HPDE6-E6E7 (cell line): ENCODE measurements at regions not wholly inside any gene's neighbourhood (a gene's known extent, or its start where the extent isn't known, plus 50 kb on each side); places are given as distances from the start of the nearest gene placed in this dataset.

Experiments
- DNase-seq: peaks from one replicate; pipeline ENCODE4 v3.0.0; 2011; ENCODE audit warnings: missing footprints; ENCODE audit errors: extremely low spot score

DNA sequence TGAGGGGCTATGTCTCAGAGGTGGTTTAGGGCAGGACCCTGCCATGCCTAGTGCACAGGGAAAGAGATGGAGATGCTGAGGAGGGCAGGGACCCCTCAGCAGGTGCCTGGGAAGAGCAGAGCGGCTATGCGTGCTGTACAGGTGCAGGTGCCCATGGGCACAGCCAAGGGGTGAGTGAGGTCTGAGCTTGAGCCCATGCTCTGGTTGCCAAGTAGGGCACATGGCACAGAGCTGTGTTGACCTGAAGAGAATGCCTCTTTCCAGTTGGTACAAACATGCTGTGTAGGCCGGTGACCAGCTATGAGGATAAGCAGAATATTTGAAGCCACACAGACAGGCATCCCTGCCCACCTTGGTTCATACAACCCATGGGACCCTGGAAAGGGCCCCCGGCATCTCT is 65.8 kb upstream of the NECTIN1 start:
- no peak for DNase-seq

- no peak for DNase-seq
These were observed 65.2 kb upstream of the NECTIN1 start for GRCh38 chr11:119794141-119794665.

DNA sequence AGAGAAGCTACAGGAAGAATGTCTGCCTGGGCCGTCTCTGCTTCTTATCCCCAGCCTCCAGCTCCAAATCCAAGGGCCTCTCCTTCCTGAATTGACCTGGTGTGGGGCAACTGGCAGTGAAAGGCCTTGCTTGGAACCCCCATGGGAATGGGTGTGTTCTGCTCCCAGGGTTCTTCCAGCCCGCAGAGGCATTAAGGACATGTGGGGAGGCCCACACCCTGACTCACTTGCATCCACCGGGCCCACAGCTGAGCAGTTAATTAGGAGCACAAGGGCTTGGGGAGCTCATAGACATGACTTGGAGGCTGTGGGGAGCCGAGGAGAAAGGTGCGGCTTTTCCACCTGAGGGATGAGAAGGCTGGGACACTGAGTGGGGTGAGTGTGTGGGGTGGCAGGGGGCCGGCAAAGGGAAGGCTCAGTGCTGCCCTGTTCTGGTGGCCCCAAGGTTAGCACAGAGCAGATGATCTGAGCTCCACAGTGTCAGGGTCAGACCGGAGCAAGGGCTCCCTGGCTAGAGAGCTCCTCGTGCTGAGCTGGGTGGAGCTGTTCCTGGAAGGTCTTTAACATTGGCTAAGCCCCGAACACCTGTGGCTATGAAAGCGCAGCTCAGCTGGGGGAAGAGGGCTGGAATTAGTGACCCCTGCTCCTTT is 64.5 kb upstream of the NECTIN1 start:
- no peak for DNase-seq

- no peak for DNase-seq
These were observed 62.7 kb upstream of the NECTIN1 start for GRCh38 chr11:119791701-119792151.

- DNase-seq = no peak
These were observed 62.0 kb upstream of the NECTIN1 start for GRCh38 chr11:119791047-119791446.

DNA sequence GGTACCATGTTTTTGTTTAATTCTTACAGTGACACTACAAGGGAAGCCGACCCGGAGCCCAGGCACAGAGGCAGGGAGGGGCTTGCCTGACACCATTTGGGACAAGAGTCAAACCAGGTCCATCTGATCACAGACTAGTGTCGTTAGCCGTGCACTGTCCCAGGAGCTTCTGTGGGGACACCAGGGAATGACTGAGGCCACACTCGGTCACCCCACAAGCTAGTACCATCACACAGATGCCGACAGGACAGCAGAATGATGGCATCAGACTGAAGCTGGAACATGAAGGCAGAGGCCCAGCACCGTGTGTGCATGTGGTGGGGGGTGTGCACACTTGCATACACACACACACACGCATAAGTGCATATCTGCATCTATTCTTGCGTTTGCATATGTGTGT is 61.5 kb upstream of the NECTIN1 start:
- DNase-seq = no peak

DNA sequence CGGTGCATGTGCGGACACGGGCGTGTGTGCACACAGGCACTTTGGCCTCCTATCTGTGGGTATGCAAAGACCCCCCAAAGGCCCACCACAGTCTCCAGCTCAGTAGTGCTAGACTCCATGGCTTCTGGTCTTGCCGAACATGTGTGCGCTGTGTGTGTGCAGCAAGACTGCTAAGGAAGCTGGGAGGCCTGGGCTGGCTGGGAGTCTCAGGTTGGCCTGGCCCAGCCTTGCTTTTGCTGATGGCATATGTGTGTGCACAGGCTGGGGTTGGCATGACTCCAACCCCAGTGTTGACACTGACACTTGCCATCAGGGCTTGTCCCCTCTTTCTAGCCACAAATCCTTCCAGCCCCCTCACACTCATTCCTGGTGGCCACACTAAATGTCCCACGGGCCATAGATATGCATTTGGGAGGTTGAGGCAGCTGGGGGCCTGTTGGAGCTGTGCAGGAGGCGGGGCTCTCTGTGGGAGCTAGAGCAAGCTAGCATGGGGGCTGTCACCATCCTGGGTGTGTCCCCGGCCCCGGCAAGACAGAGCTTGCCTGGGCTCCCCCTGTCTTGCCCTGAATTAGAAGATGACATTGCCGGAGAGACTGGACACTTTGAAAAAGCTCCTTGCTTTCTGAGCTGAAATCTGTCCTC is 60.9 kb upstream of the NECTIN1 start:
- no peak for DNase-seq

GRCh38 chr11:119788911-119789560 is 60.0 kb upstream of the NECTIN1 start:
- no peak for DNase-seq

DNA sequence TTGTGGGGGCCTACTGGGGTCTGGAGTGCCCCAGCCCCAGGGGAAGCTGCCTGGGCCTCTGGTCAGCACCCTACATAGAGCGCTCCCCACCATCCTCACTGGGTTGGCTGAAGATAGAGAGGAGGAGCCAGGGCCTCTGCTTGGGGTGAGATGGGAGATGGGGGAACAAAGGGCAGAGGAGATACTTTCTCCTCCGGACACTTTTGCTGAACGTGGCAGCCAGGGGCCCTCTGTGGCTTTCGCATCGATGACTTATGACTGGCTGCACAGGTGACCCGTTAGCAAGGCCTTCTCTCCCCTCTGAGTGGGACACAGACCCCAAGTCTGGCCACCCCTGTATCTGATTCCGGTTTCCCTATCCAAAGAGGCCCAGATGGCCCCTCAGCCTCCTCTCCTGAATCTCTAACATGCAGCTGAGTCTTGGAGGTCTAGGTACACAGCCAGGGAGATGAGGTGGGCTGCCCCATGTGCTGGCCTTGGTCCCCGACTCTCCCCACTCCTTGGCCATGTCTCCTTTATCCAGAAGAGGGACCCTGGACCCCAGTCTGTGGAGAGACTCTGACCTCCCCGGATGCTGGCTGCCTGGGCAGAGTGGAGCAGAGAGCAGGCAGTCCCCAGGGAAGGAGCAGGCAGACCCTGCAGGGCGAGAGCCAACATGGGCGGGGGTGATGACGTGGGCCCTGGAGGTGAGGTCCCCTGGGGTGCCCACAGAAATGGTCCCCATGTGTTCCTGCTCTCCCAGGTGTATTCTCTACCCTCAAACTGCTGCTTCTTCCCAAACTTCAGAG is 59.3 kb upstream of the NECTIN1 start:
- no peak for DNase-seq

DNA sequence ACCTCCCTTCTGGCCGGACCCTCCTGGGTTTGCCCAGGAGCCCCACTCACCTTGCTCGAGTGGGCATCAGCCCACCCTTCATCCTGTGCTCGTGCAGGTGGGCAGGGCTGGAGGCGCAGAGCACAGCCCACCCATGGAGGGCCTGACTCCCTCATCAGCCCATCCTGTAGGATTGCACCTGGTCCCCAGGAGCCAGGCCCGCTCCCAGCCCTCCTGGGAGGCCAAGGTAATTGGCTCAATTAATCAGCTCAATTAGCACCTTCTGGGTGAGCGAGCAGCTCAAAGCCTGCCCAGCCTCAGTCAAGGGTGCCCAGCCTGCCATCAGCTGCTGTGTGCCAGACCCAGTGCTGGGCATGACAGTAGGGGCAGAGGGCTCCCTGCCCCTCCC is 58.1 kb upstream of the NECTIN1 start:
- no peak for DNase-seq

- DNase-seq = no peak
These were observed 57.6 kb upstream of the NECTIN1 start for GRCh38 chr11:119786431-119787073.

- no peak for DNase-seq
These were observed 56.1 kb upstream of the NECTIN1 start for GRCh38 chr11:119785131-119785530.

DNA sequence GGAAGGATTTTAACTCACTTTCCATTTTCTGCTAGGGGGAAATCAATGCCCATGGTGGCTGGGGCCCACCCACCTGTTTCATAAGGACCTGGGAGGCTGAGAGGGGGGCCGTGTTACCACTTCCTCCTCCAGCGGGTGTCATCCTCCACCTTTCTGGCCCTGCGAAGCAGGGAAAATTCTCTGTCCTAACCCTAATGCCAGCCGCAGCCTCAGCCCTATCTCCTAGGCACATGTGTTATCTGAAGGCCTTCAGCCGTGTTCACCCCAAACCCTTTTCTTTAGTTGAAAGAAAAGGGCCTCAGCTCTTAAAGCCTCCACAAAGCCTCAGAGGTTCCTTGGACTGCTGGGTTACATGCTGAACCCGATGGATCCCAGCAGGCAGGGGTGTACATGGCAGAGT is 55.4 kb upstream of the NECTIN1 start:
- no peak for DNase-seq

DNA sequence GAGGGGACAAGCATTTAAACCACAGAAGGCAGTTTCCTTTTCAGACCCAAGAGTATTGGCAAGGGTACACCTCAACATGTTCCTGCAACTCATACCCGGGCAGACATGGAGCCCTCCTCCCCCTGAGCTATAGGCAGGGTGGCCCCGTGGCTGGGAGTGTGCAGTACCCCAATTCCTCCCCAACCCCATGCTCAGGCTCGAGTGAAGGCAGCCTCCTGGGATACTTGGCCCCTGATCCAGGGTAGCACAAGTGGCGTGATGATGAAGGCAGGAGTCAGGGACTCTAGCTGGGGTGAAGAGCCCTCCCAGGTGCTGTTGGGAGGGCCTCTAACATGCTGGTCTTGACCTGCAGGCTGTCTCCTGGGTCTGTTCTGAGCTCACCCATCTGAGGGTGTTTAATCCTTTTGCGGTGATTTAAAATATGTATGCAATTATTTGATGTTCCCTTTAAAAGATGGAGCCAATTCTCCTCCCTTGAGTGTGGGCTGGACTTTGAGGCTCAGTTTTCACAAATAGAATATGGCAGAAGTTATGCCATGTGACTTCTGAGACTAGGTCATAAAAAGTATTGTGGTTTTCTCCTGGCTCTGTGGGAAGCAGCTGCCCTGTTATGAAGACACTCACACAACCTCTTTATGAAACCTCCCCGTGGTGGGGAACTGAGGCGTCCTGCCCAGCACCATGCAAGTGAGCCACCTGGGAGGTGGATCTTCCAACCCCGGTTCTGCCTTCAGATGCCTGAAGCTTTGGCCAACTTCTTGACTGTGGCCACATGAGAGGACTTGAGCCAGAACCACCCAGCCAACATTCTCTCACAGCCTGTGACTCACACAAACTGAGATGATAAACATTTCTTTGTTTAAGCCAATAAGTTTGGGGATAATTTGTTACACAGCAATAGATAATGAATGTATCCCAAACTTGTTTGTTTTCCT is 54.7 kb upstream of the NECTIN1 start:
- DNase-seq = no peak

GRCh38 chr11:119782739-119783072 is 53.7 kb upstream of the NECTIN1 start:
- DNase-seq = no peak

- no peak for DNase-seq
These were observed 53.2 kb upstream of the NECTIN1 start for GRCh38 chr11:119782006-119782738.

GRCh38 chr11:119780222-119780953 is 51.4 kb upstream of the NECTIN1 start:
- no peak for DNase-seq

GRCh38 chr11:119779195-119780071 is 50.4 kb upstream of the NECTIN1 start:
- DNase-seq = no peak
